GM21723 (cell line): ENCODE measurements at regions not wholly inside any gene's neighbourhood (a gene's known extent, or its start where the extent isn't known, plus 50 kb on each side); places are given as distances from the start of the nearest gene placed in this dataset.
A peak's percentile ranks its signal among the peaks of the same experiment; 100 is the strongest.
"Not testable (repeated sequence)": the region's sequence is repeated elsewhere in the genome, so short reads cannot be mapped to it uniquely, and the experiment has no call there.

Experiments
- ATAC-seq: cut with Tn5 transposase; IDR thresholded peaks from one replicate; pipeline ENCODE4 v1.9.1; 2021; ENCODE audit warnings: mild to moderate bottlenecking, moderate library complexity; ENCODE audit not compliant: unreplicated experiment

- no peak for ATAC-seq
Observed at GRCh38 chr9:24897826-24898225, 352.1 kb upstream of the IZUMO3 start.

DNA sequence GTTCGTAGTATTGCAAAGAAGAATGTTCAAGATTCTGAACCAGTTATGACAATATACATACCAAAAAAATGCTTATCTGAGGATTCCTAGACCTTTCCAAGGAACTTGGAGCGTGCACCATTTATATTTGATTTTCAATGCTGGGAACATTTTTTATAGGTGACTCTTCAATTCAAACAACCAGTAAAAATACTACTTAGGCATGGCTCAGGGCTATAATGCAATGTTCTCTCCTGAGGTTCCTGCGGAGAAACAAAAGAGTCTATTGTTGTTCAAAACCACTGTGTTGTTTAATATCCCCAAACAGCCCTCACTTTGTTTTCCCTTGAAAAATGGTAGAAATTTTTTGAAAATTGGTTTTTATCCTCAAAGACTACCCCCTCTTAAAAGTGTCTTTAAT lies 335.7 kb upstream of the IZUMO3 start:
- no peak for ATAC-seq

GRCh38 chr9:24879591-24879990 lies 333.9 kb upstream of the IZUMO3 start:
- ATAC-seq: no peak

DNA sequence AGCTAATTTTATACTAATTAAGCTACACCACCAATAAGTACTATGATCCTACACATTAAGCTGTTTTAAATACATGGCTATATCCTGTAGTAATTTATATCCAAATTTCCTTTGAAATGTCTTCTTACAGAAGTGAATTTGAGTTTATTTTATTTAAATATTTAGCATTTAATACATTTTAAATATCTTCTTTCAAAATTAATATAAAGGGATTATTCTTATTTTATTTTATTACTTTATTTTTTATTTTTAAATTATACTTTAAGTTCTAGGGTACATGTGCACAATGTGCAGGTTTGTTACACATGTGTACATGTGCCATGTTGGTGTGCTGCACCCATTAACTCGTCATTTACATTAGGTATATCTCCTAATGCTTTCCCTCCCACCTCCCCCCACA lies 310.9 kb upstream of the IZUMO3 start:
- not testable (repeated sequence) for ATAC-seq

- peak; percentile 62 for ATAC-seq
Observed at GRCh38 chr9:24846248-24846912, 300.7 kb upstream of the IZUMO3 start.

DNA sequence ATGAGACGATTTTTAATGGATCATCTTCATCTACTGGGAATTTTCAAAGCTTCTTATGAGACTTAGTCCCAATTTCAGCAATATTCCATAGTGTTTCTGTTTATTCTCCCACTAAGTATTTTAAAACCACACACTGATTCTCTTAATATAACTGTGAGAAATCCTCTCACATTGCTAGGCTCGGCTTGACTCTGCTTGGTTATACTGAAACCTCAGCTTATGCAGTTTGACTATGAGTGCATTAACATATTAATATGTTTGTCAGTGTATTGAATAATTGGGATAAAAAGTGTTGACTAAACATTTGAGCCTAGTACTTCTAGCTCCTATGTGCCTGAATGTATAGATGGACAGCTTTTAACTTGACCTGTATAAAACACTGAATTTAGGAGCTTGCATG lies 298.5 kb upstream of the IZUMO3 start:
- no peak for ATAC-seq

DNA sequence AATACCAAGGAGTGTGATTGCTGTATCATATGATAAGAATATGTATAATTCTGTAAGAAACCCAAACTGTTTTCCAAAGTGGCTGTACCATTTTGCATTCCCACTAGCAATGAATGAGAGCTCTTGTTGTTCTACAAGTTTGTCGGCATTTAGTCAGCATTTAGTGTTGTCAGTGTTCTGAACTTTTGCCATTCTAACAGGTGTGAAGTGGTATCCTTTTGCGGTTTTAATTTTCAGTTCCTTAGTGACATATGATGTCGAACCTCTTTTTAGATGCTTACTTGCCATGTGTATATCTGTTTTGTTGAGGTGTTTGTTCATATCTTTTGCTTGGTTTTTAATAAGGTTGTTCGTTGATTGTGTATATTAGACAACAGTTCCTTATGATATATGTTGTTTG lies 296.3 kb upstream of the IZUMO3 start:
- no peak for ATAC-seq

DNA sequence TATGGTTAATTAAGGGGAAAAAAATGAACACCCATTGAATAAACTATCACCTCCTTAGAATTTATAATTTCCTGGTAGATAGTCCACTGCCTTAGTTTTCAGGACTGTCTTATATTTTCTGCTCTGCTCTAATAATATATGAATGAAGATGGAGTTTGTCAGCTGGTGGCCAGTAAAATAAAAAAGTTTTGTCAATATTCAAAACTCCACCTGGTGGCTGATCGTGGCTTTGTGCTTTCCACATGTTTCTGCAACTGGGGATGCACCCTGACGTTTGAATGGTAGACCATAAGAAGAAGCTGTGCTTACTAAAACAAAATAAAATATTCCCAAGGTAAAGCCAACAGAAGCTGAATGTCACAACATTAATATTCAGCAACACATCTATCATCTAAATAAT lies 286.6 kb upstream of the IZUMO3 start:
- ATAC-seq: no peak

DNA sequence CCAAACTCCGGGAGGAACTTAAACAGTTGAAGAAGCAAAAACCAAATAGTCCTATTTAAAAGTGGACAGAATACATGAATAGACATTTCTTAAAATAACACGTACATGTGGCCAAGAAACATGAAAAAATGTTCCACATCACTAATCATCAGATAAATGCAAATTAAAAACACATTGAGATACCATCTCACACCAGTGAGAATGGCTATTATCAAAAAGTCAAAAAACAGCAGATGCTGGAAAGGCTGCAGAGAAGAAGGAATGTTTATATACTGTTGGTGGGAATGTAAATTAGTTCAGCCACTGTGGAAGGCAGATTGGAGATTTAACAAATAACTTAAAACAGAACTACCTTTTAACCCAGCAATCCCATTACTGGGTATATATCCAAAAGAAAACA lies 283.0 kb upstream of the IZUMO3 start:
- no peak for ATAC-seq

- no peak for ATAC-seq
Observed at GRCh38 chr9:24824607-24825006, 278.9 kb upstream of the IZUMO3 start.

GRCh38 chr9:24820196-24820595 lies 274.5 kb upstream of the IZUMO3 start:
- no peak for ATAC-seq

DNA sequence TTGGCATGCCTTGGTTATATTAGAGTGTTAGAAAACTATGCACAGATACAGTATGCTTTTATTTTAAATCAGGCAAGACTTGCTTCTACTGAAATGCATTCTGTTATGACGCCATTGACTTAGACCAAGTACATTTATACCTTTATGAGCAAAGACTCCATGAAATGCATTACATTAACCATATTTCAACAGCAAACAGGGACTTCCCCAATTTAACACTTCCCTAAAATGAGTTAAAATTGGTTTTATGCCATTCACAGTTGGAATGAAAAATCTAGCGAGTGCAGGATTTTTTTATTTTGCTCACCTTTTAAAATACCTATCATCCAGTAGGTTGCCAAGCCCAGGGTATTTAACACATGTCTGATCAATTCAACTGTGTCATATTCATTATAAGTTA lies 272.1 kb upstream of the IZUMO3 start:
- ATAC-seq: no peak

DNA sequence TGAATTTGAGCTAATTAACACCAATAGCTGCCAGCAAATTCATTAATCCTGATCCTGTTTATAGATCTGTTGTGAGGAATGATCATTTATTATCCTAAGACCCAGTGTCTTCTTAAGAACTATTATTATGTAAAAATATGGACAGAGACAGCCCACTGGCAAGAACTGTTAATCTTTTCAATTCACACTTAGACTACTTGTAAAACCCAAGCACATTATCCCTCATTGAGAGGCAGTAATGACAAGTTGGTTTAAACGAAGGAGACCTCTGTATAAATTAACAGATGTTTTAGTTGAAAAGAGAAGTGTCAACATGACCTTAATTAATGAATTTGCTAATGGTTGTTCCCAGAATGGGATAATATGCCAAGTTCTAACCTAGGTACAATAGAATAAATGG lies 270.3 kb upstream of the IZUMO3 start:
- ATAC-seq: no peak

GRCh38 chr9:24801344-24801743 lies 255.6 kb upstream of the IZUMO3 start:
- no peak for ATAC-seq

GRCh38 chr9:24793787-24794186 lies 248.1 kb upstream of the IZUMO3 start:
- ATAC-seq: no peak

DNA sequence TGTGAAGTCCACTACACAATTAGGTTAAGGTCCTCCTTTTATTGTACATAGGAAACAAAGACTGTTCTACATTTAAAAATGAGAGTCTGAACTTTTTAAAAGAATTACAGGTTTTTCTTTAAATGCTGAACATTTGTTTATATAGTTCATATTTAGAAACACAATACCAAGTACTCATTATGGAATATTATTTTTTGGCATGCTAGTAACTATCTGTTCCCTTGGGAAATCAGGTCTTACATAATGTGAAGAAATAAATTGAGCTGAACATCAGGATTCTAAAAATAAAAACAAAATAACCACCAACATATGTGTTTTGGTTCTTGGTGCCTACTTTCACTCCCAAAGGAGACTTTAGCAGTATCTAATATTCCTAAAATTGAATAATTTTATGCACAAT lies 230.5 kb upstream of the IZUMO3 start:
- no peak for ATAC-seq

- ATAC-seq: not testable (repeated sequence)
Observed at GRCh38 chr9:24774199-24774598, 228.5 kb upstream of the IZUMO3 start.

- no peak for ATAC-seq
Observed at GRCh38 chr9:24766081-24766480, 220.4 kb upstream of the IZUMO3 start.

- ATAC-seq: no peak
Observed at GRCh38 chr9:24765025-24765756, 219.5 kb upstream of the IZUMO3 start.

DNA sequence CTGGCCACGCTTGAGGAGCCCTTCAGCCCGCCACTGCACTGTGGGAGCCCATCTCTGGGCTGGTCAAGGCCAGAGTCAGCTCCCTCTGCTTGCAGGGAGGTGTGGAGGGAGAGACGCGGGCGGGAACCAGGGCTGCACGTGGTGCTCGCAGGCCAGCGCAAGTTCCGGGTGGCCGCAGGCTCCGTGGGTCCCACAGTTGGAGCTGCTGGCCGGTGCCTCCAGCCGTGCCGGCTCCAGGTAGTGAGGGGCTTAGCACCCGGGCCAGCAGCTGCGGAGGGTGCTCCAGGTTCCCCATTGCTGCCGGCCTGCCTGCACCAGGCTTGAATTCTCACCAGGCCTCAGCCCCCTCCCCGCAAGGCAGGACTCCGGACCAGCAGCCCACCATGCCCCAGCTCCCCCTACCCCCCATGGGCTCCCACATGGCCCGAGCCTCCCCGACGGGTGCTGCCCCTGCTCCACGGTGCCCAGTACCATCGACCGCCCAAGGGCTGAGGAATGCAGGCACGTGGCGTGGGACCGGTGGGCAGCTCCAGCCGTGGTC lies 192.8 kb upstream of the IZUMO3 start:
- ATAC-seq: no peak

- ATAC-seq: no peak
Observed at GRCh38 chr9:24731754-24732153, 186.1 kb upstream of the IZUMO3 start.

- ATAC-seq: no peak
Observed at GRCh38 chr9:24721621-24722020, 175.9 kb upstream of the IZUMO3 start.
